ENCODE measurements at regions not wholly inside any gene's neighbourhood (a gene's known extent, or its start where the extent isn't known, plus 50 kb on each side); places are given as distances from the start of the nearest gene placed in this dataset.

GRCh38 chr4:126798214-126798613, 834.5 kb upstream of the INTU start:
- H3K27me3 ChIP-seq (replicated peaks), result no peaks in the 10 kb centered on the region
- in situ Hi-C loops (cut with HindIII; ENCODE audit: low pct_ligation_motif_present, low sequenced_read_pairs), result no loop called here
- no peak overlapping the region for H3K4me3 ChIP-seq (ENCODE audit: low read depth, low read length)
- no peaks in the 10 kb centered on the region for H3K36me3 ChIP-seq (replicated peaks)
- no peak overlapping the region for H3K27ac ChIP-seq
- TF ChIP-seq CTCF (IDR thresholded peaks at IDR 0.05; ENCODE audit: low read depth, low read length, missing control alignments), result no peak
- no peak for DNase-seq

- in situ Hi-C loops (cut with HindIII; ENCODE audit: low pct_ligation_motif_present, low sequenced_read_pairs), result no loop called here
- no peak for DNase-seq
- no peak overlapping the region for H3K27ac ChIP-seq
Observed at GRCh38 chr4:126799416-126799815, 833.3 kb upstream of the INTU start.

GRCh38 chr4:126799971-126800574, 832.7 kb upstream of the INTU start:
- Histone ChIP-seq H3K27me3 (replicated peaks) (no peaks in the 10 kb centered on the region), H3K36me3 (replicated peaks) (no peaks in the 10 kb centered on the region), H3K27ac (no peak overlapping the region), H3K4me3 (ENCODE audit: low read depth, low read length) (no peak overlapping the region)
- in situ Hi-C loops (cut with HindIII; ENCODE audit: low pct_ligation_motif_present, low sequenced_read_pairs), result no loop called here
- DNase-seq, result no peak
- no peak for TF ChIP-seq CTCF (IDR thresholded peaks at IDR 0.05; ENCODE audit: low read depth, low read length, missing control alignments)

More at GRCh38 chr4:126799416-126799815, 833.3 kb upstream of the INTU start:
- TF ChIP-seq CTCF (IDR thresholded peaks at IDR 0.05; ENCODE audit: low read depth, low read length, missing control alignments), result no peak
- Histone ChIP-seq H3K27me3 (replicated peaks) (no peaks in the 10 kb centered on the region), H3K36me3 (replicated peaks) (no peaks in the 10 kb centered on the region), H3K4me3 (ENCODE audit: low read depth, low read length) (no peak overlapping the region)

GRCh38 chr4:126800575-126801141, 832.1 kb upstream of the INTU start:
- no peak for DNase-seq
- Histone ChIP-seq H3K27me3 (replicated peaks) (no peaks in the 10 kb centered on the region), H3K27ac (no peak overlapping the region), H3K4me3 (ENCODE audit: low read depth, low read length) (no peak overlapping the region), H3K36me3 (replicated peaks) (no peaks in the 10 kb centered on the region)
- no peak for TF ChIP-seq CTCF (IDR thresholded peaks at IDR 0.05; ENCODE audit: low read depth, low read length, missing control alignments)
- in situ Hi-C loops (cut with HindIII; ENCODE audit: low pct_ligation_motif_present, low sequenced_read_pairs), result no loop called here

- TF ChIP-seq CTCF (IDR thresholded peaks at IDR 0.05; ENCODE audit: low read depth, low read length, missing control alignments), result no peak
- in situ Hi-C loops (cut with HindIII; ENCODE audit: low pct_ligation_motif_present, low sequenced_read_pairs), result no loop called here
- no peak overlapping the region for H3K27ac ChIP-seq
- H3K36me3 ChIP-seq (replicated peaks), result no peaks in the 10 kb centered on the region
- H3K27me3 ChIP-seq (replicated peaks), result no peaks in the 10 kb centered on the region
- no peak overlapping the region for H3K4me3 ChIP-seq (ENCODE audit: low read depth, low read length)
- DNase-seq, result no peak
Observed at GRCh38 chr4:126807132-126807531, 825.6 kb upstream of the INTU start.

- Histone ChIP-seq H3K27ac (no peak overlapping the region), H3K36me3 (replicated peaks) (no peaks in the 10 kb centered on the region), H3K4me3 (ENCODE audit: low read depth, low read length) (no peak overlapping the region), H3K27me3 (replicated peaks) (no peaks in the 10 kb centered on the region)
- TF ChIP-seq CTCF (IDR thresholded peaks at IDR 0.05; ENCODE audit: low read depth, low read length, missing control alignments), result no peak
- no peak for DNase-seq
- in situ Hi-C loops (cut with HindIII; ENCODE audit: low pct_ligation_motif_present, low sequenced_read_pairs), result no loop called here
Observed at GRCh38 chr4:126812076-126812475, 820.7 kb upstream of the INTU start.
